Mesendoderm (in vitro differentiated cells): ENCODE measurements at regions not wholly inside any gene's neighbourhood (a gene's known extent, or its start where the extent isn't known, plus 50 kb on each side); places are given as distances from the start of the nearest gene placed in this dataset.
A peak's percentile ranks its signal among the peaks of the same experiment; 100 is the strongest.

ENCODE experiments used
- DNase-seq: peaks from one replicate; pipeline ENCODE4 v3.0.0; 2013
- H2AK5ac ChIP-seq: 2 replicates; pipeline ENCODE4 v1.6.1; 2013; ENCODE audit warnings: low read length, inconsistent platforms
- H2BK120ac ChIP-seq: 2 replicates; pipeline ENCODE4 v1.6.1; 2013; ENCODE audit warnings: low read depth, mild to moderate bottlenecking, low read length, moderate library complexity, mixed read lengths
- H2BK15ac ChIP-seq: replicated peaks from 2 replicates; pipeline ENCODE4 v1.6.1; 2013; ENCODE audit warnings: low read depth, mild to moderate bottlenecking, moderate library complexity
- H2BK5ac ChIP-seq: 2 replicates; pipeline ENCODE4 v1.6.1; 2013; ENCODE audit warnings: low read length, inconsistent platforms
- H3K18ac ChIP-seq: 2 replicates; pipeline ENCODE4 v1.6.1; 2013; ENCODE audit warnings: mild to moderate bottlenecking, low read length, mixed read lengths
- H3K23ac ChIP-seq: one replicate; pipeline ENCODE4 v1.6.1; 2013; ENCODE audit warnings: low read length
- H3K27ac ChIP-seq: 2 replicates; pipeline ENCODE4 v1.5.1; 2013; ENCODE audit warnings: low read depth, mild to moderate bottlenecking, inconsistent platforms, low read length, moderate library complexity
- H3K27me3 ChIP-seq: 2 replicates; pipeline ENCODE4 v1.6.1; 2013; ENCODE audit warnings: low read length, control low read depth, mild to moderate bottlenecking, inconsistent platforms; ENCODE audit not compliant: insufficient read depth, poor library complexity
- H3K36me3 ChIP-seq: 2 replicates; pipeline ENCODE4 v1.6.1; 2013; ENCODE audit warnings: low read length, inconsistent platforms; ENCODE audit not compliant: control insufficient read depth, insufficient read depth
- H3K4ac ChIP-seq: one replicate; pipeline ENCODE4 v1.6.1; 2013; ENCODE audit warnings: low read depth, mild to moderate bottlenecking, low read length, moderate library complexity
- H3K4me1 ChIP-seq: 2 replicates; pipeline ENCODE4 v1.6.1; 2013; ENCODE audit warnings: low read depth, low read length, inconsistent platforms; ENCODE audit not compliant: control insufficient read depth
- H3K4me2 ChIP-seq: 2 replicates; pipeline ENCODE4 v1.6.1; 2013; ENCODE audit warnings: low read length
- H3K4me3 ChIP-seq: 2 replicates; pipeline ENCODE4 v1.5.1; 2013; ENCODE audit warnings: mild to moderate bottlenecking, low read length
- H3K56ac ChIP-seq: one replicate; pipeline ENCODE4 v1.6.1; 2013; ENCODE audit warnings: low read length
- H3K79me1 ChIP-seq: 2 replicates; pipeline ENCODE4 v1.6.1; 2013; ENCODE audit warnings: low read length, inconsistent platforms
- H3K79me2 ChIP-seq: 2 replicates; pipeline ENCODE4 v1.6.1; 2013; ENCODE audit warnings: mild to moderate bottlenecking, low read length; ENCODE audit not compliant: control insufficient read depth, insufficient read depth
- H3K9ac ChIP-seq: 2 replicates; pipeline ENCODE4 v1.6.1; 2013; ENCODE audit warnings: low read length, inconsistent platforms
- H4K5ac ChIP-seq: one replicate; pipeline ENCODE4 v1.6.1; 2013; ENCODE audit warnings: low read length
- H4K8ac ChIP-seq: one replicate; pipeline ENCODE4 v1.6.1; 2013; ENCODE audit warnings: low read depth, mild to moderate bottlenecking, control low read depth, low read length, moderate library complexity
- WGBS: extraction: QIAGEN DNeasy Blood & Tissue Kit; methylation state at CpG from one replicate; pipeline ENCODE4 v1.1.7; 2013; ENCODE audit warnings: low lambda C conversion rate, missing lambda C conversion rate; ENCODE audit not compliant: insufficient coverage; ENCODE audit errors: extremely low coverage; 5-methylcytosine and 5-hydroxymethylcytosine counted together

GRCh38 chr11:116278076-116278475, 494.7 kb downstream of the BUD13 start:
- H3K4me1 ChIP-seq, result peaks cover 2% of the 10 kb centered on the region
- no peak overlapping the region for H4K5ac ChIP-seq
- no peak overlapping the region for H3K4ac ChIP-seq
- no peak overlapping the region for H2BK15ac ChIP-seq
- H3K18ac ChIP-seq, result no peak overlapping the region
- H3K4me3 ChIP-seq, result no peak overlapping the region
- H2BK120ac ChIP-seq, result no peak overlapping the region
- H2BK5ac ChIP-seq, result no peak overlapping the region
- H3K9ac ChIP-seq, result no peak overlapping the region
- no peak overlapping the region for H3K23ac ChIP-seq
- no peak overlapping the region for H3K4me2 ChIP-seq
- H3K27me3 ChIP-seq, result no peaks in the 10 kb centered on the region
- WGBS, result no CpG with 5 or more reads among the region's 4 CpGs
- H3K27ac ChIP-seq, result no peak overlapping the region
- no peak for DNase-seq
- no peak overlapping the region for H3K56ac ChIP-seq
- no peaks in the 10 kb centered on the region for H3K79me2 ChIP-seq
- no peaks in the 10 kb centered on the region for H3K36me3 ChIP-seq
- no peak overlapping the region for H2AK5ac ChIP-seq
- no peak overlapping the region for H4K8ac ChIP-seq
- no peaks in the 10 kb centered on the region for H3K79me1 ChIP-seq

DNA sequence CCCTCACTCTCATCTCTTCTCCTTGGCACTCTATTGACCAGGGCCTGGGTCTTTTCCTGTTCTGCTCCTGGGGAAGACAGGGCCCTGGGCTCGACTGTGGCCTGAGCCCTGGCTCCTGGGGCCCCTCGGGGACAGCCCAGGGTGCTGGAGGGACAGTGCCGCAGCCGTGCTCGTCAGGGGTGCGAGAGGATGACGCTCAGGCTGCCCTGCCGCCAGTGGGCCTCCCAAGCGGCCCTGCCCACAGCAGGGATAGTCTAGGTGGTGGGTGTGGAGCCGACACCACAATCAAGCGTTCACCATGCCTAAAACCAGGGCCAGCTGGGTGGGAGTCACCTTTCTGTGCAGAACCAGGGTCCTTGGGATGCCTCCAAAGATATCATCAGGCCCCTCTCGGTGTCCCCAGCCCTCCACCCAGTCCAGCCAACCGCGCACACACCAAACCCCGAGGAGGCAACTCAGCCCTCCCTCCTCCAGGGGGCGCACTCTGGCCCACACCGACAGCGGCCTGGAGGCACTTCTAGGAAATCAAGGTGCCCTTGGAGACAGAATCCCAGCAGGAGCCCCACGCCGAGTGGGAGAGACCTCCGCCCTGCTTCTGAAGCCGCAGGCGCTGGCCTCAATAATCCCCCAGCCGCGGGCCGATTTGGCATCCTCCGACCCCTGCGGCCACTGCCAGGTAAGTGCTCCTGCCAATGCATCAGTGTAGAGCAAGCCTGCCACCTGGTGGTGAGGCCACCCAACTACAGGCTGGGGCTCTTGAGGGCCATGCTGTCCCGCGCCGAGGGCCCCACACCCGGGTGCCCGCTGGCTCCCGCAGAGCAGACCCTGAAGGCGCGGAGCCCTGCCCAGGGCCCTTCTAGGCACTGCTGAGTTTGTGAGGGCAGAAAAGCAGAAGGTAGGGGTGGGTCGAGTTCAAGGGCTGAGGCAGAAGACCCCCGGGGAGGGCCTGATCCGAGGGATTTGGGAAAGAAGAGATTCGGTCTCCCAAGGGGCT, 496.4 kb downstream of the BUD13 start:
- Histone ChIP-seq H3K56ac (peak overlapping the region; percentile 73), H2AK5ac (no peak overlapping the region), H3K4me1 (peaks cover 2% of the 10 kb centered on the region), H2BK5ac (no peak overlapping the region), H3K9ac (peak overlapping the region; percentile 60), H3K23ac (no peak overlapping the region), H3K4me3 (peak overlapping the region; percentile 31), H3K79me2 (no peaks in the 10 kb centered on the region), H3K36me3 (no peaks in the 10 kb centered on the region), H4K5ac (no peak overlapping the region), H4K8ac (no peak overlapping the region), H2BK15ac (no peak overlapping the region), H3K4me2 (peak overlapping the region; percentile 48), H3K18ac (no peak overlapping the region), H3K27ac (no peak overlapping the region), H3K27me3 (no peaks in the 10 kb centered on the region), H3K4ac (no peak overlapping the region), H3K79me1 (no peaks in the 10 kb centered on the region), H2BK120ac (no peak overlapping the region)
- no CpG with 5 or more reads among the region's 40 CpGs for WGBS
- DNase-seq, result peak; percentile 91

DNA sequence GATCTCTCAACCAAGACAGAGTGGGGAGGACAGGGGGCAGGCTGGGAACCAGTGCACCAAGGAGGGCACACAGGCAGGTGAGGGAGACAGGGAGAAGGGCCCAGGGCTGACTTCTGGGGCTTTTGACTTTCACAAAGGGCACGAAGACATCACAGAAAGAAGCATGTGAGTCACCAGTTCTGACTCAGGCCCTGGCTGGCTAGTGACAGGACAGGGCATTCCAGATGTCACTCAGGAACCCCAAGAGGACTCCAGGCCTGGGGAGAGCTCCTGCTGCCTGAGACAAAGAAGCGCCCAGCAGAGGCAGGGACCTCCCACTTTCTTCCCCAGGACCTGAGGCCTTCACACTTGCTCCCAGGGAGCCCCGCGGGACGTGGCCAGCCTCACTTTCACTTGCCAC, 497.2 kb downstream of the BUD13 start:
- H3K4me2 ChIP-seq, result no peak overlapping the region
- H2AK5ac ChIP-seq, result no peak overlapping the region
- no peak overlapping the region for H4K8ac ChIP-seq
- no peak overlapping the region for H3K9ac ChIP-seq
- peaks cover 2% of the 10 kb centered on the region for H3K4me1 ChIP-seq
- H4K5ac ChIP-seq, result no peak overlapping the region
- H3K23ac ChIP-seq, result no peak overlapping the region
- no peaks in the 10 kb centered on the region for H3K79me1 ChIP-seq
- H3K56ac ChIP-seq, result no peak overlapping the region
- WGBS, result no CpG with 5 or more reads among the region's 5 CpGs
- no peak overlapping the region for H3K4ac ChIP-seq
- no peak overlapping the region for H3K4me3 ChIP-seq
- H3K27ac ChIP-seq, result no peak overlapping the region
- H3K79me2 ChIP-seq, result no peaks in the 10 kb centered on the region
- H2BK120ac ChIP-seq, result no peak overlapping the region
- H2BK15ac ChIP-seq, result no peak overlapping the region
- H3K36me3 ChIP-seq, result no peaks in the 10 kb centered on the region
- DNase-seq, result peak; percentile 60
- H3K27me3 ChIP-seq, result no peaks in the 10 kb centered on the region
- no peak overlapping the region for H3K18ac ChIP-seq
- no peak overlapping the region for H2BK5ac ChIP-seq

GRCh38 chr11:116274521-116274920, 498.3 kb downstream of the BUD13 start:
- Histone ChIP-seq H3K79me1 (no peaks in the 10 kb centered on the region), H2AK5ac (no peak overlapping the region), H2BK120ac (no peak overlapping the region)

GRCh38 chr11:116272181-116272789, 500.5 kb downstream of the BUD13 start:
- no peak overlapping the region for H2BK15ac ChIP-seq
- H3K79me2 ChIP-seq, result no peaks in the 10 kb centered on the region
- H3K36me3 ChIP-seq, result no peaks in the 10 kb centered on the region

More at GRCh38 chr11:116274521-116274920, 498.3 kb downstream of the BUD13 start:
- H3K4me1 ChIP-seq, result peaks cover 2% of the 10 kb centered on the region
- H2BK5ac ChIP-seq, result no peak overlapping the region
- no peak overlapping the region for H4K5ac ChIP-seq
- peak; percentile 22 for DNase-seq
- no peak overlapping the region for H4K8ac ChIP-seq
- H3K4me2 ChIP-seq, result no peak overlapping the region
- no peak overlapping the region for H3K27ac ChIP-seq
- H3K27me3 ChIP-seq, result no peaks in the 10 kb centered on the region
- no peaks in the 10 kb centered on the region for H3K36me3 ChIP-seq
- peak overlapping the region; percentile 49 for H3K56ac ChIP-seq
- H3K79me2 ChIP-seq, result no peaks in the 10 kb centered on the region
- no peak overlapping the region for H3K18ac ChIP-seq
- H3K4ac ChIP-seq, result no peak overlapping the region
- H3K23ac ChIP-seq, result no peak overlapping the region
- no peak overlapping the region for H3K4me3 ChIP-seq
- no CpG with 5 or more reads among the region's 4 CpGs for WGBS
- H2BK15ac ChIP-seq, result no peak overlapping the region
- no peak overlapping the region for H3K9ac ChIP-seq

More at GRCh38 chr11:116272181-116272789, 500.5 kb downstream of the BUD13 start:
- Histone ChIP-seq H3K9ac (no peak overlapping the region), H3K4me3 (no peak overlapping the region), H3K27ac (no peak overlapping the region), H3K56ac (no peak overlapping the region), H2BK120ac (no peak overlapping the region), H3K18ac (no peak overlapping the region), H2BK5ac (no peak overlapping the region), H3K4me2 (no peak overlapping the region), H4K8ac (no peak overlapping the region), H3K23ac (no peak overlapping the region), H2AK5ac (no peak overlapping the region), H3K4ac (no peak overlapping the region), H4K5ac (no peak overlapping the region), H3K4me1 (peaks cover 2% of the 10 kb centered on the region), H3K79me1 (no peaks in the 10 kb centered on the region), H3K27me3 (no peaks in the 10 kb centered on the region)
- no CpG with 5 or more reads among the region's 8 CpGs for WGBS
- peak; percentile 36 for DNase-seq
